ENCODE measurements at regions not wholly inside any gene's neighbourhood (a gene's known extent, or its start where the extent isn't known, plus 50 kb on each side); places are given as distances from the start of the nearest gene placed in this dataset.

DNA sequence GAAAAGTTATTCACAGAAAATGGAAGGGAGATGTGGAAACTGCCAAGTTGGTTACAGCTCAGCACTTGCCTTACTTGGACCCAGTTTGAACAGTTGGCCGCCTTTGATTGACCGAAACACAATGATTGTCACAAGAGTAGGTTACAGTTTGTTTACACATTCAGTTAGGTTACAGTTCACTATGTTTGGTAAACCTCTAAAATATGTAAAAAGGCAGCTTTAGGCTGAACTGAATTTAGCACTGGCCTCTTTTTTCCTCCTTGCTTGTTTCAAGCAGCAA, 116.2 kb downstream of the OLIG3 start:
- Histone ChIP-seq H3K27ac (no peak overlapping the region), H3K4me1 (no peaks in the 10 kb centered on the region), H3K27me3 (no peaks in the 10 kb centered on the region), H3K36me3 (replicated peaks in 1 of 2; ENCODE audit: insufficient read depth in 1 of 2, low read depth in 2 of 2) (no peaks in the 10 kb centered on the region), H3K4me3 (no peak overlapping the region), H3K9me3 (no peaks in the 10 kb centered on the region)
- ATAC-seq (no peak), DNase-seq (no peak)
- 89 to 98% methylated on average over 2 of the region's 2 CpGs for WGBS, 2 donors
- TF ChIP-seq, protein P1, sequence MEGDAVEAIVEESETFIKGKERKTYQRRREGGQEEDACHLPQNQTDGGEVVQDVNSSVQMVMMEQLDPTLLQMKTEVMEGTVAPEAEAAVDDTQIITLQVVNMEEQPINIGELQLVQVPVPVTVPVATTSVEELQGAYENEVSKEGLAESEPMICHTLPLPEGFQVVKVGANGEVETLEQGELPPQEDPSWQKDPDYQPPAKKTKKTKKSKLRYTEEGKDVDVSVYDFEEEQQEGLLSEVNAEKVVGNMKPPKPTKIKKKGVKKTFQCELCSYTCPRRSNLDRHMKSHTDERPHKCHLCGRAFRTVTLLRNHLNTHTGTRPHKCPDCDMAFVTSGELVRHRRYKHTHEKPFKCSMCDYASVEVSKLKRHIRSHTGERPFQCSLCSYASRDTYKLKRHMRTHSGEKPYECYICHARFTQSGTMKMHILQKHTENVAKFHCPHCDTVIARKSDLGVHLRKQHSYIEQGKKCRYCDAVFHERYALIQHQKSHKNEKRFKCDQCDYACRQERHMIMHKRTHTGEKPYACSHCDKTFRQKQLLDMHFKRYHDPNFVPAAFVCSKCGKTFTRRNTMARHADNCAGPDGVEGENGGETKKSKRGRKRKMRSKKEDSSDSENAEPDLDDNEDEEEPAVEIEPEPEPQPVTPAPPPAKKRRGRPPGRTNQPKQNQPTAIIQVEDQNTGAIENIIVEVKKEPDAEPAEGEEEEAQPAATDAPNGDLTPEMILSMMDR (IDR thresholded peaks at IDR 0.05) = no peak
- TF ChIP-seq POLR2A (IDR thresholded peaks at IDR 0.05) = no peak
- intact Hi-C loops (cut with DNase I) = no loop called here

DNA sequence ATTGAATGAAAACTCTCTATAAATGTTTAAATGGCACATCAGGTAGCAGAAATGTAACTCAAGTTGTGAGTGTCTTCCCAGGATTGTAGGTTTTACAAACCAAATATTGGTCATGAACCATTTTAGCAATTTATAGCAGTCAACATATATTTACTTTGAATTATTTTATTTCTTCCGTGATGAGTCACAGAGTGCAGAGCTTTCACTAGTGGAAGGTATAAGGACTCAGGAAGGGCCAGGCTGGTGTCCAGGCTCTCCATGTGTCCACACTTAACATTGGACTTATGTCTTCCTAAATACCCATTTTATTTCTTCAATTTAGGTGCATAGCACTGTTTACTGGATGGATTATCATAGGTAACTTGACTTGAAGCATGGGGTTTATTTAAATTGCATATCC, 120.9 kb downstream of the OLIG3 start:
- Histone ChIP-seq H3K4me3 (no peak overlapping the region), H3K36me3 (replicated peaks in 1 of 2; ENCODE audit: insufficient read depth in 1 of 2, low read depth in 2 of 2) (no peaks in the 10 kb centered on the region), H3K9me3 (no peaks in the 10 kb centered on the region), H3K27ac (no peak overlapping the region), H3K27me3 (no peaks in the 10 kb centered on the region), H3K4me1 (no peaks in the 10 kb centered on the region)
- no peak for ATAC-seq
- no peak for TF ChIP-seq POLR2A (IDR thresholded peaks at IDR 0.05)
- TF ChIP-seq, protein P1 (IDR thresholded peaks at IDR 0.05) = no peak
- intact Hi-C loops (cut with DNase I) = no loop called here
- WGBS, 2 donors = 92 to 100% methylated on average over 1 of the region's 1 CpG
- no peak for DNase-seq

DNA sequence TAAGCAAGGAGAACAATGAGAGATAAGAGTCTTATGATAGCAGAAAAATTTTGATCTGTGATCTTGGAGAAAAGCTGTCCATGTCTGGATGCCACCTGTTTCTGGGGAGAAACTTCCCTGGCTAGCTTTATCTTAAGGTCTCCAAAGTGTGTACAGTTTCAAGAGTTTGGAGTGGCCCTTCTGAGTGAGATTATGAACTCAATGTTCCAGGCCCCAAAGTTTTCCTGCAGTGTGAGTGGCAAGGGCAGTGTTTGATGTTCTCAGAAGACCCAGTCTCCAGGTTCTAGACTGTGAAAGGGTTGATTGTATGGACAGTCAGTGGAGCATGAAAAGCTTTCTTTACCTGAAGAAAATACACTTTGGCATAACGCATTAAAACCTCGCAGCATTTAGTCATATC, 121.7 kb downstream of the OLIG3 start:
- ATAC-seq = no peak
- 94% methylated on average over 2 of the region's 2 CpGs for WGBS, 2 donors
- no peak for DNase-seq
- TF ChIP-seq, protein P1 (IDR thresholded peaks at IDR 0.05) = no peak
- TF ChIP-seq POLR2A (IDR thresholded peaks at IDR 0.05) = no peak
- H3K4me1 ChIP-seq = no peaks in the 10 kb centered on the region
- H3K9me3 ChIP-seq = no peaks in the 10 kb centered on the region
- H3K27me3 ChIP-seq = no peaks in the 10 kb centered on the region
- H3K27ac ChIP-seq = no peak overlapping the region
- no peak overlapping the region for H3K4me3 ChIP-seq
- no peaks in the 10 kb centered on the region for H3K36me3 ChIP-seq (replicated peaks in 1 of 2; ENCODE audit: insufficient read depth in 1 of 2, low read depth in 2 of 2)
- intact Hi-C loops (cut with DNase I) = no loop called here

DNA sequence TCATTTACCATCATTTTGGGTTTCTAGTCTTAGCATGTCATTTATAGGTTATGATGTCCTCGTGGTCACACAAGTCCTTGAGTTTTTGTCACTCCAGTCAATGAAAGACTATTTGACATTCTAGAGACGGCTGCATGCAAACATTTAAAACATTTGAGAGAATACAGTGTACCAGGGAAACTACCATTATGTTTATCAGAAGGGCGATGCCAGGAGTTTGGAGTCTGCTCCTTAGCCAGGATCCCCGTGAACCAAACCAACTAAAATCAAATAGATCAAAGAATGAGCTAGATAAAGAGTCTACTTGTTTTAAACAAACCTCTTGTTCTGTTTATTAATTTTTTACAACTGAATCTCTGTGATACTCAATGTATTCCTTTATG, 122.6 kb downstream of the OLIG3 start:
- no peaks in the 10 kb centered on the region for H3K9me3 ChIP-seq
- no peak overlapping the region for H3K4me3 ChIP-seq
- TF ChIP-seq, protein P1 (IDR thresholded peaks at IDR 0.05) = no peak
- no peak for TF ChIP-seq POLR2A (IDR thresholded peaks at IDR 0.05)
- no peaks in the 10 kb centered on the region for H3K36me3 ChIP-seq (replicated peaks in 1 of 2; ENCODE audit: insufficient read depth in 1 of 2, low read depth in 2 of 2)
- intact Hi-C loops (cut with DNase I) = no loop called here
- H3K27ac ChIP-seq = no peak overlapping the region
- no peak for ATAC-seq
- WGBS, 2 donors = 69 to 77% methylated on average over 4 of the region's 4 CpGs
- no peak for DNase-seq
- no peaks in the 10 kb centered on the region for H3K27me3 ChIP-seq
- no peaks in the 10 kb centered on the region for H3K4me1 ChIP-seq

DNA sequence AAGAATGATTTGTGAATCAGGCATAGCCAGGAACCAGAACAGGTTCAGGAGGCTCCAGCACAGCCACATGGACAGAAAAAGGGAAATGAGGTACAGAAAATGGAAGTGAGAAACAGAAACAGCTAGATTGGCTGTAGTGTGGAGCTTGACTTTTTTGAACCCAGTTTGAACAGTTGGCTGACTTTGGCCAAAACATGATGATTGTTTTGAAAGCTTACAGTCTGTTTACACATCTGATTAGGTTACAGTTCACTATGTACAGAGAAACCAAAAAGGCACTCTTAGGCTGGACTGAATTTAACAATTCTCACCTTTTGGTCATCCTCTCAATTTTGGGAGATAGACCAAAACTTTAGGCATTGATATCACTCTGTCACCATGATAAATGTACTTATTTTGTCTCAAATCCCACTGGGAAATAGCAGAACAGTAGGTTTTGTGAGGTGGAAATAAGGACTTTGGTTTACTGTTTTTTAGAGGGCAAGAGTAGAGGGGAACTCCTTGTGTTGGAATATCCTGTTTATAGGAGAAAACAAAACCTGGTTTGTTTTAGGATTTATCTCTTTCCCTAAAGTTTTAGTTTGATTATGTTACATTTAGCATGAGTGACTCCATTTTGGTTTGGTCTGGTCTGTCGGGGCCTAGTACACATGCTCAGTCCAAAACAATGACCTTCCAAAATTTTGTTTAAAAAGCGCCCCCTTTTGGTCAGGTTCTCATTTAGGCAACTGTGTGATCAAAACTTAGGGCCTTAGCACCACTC, 123.1 kb downstream of the OLIG3 start:
- no peaks in the 10 kb centered on the region for H3K9me3 ChIP-seq
- TF ChIP-seq POLR2A (IDR thresholded peaks at IDR 0.05) = no peak
- TF ChIP-seq, protein P1 (IDR thresholded peaks at IDR 0.05) = no peak

More for the DNA sequence above, 123.1 kb downstream of the OLIG3 start:
- ATAC-seq = no peak
- H3K4me1 ChIP-seq = no peaks in the 10 kb centered on the region
- WGBS, 2 donors = 75 to 76% methylated on average over 2 of the region's 2 CpGs
- intact Hi-C loops (cut with DNase I) = no loop called here
- no peaks in the 10 kb centered on the region for H3K36me3 ChIP-seq (replicated peaks in 1 of 2; ENCODE audit: insufficient read depth in 1 of 2, low read depth in 2 of 2)
- no peak for DNase-seq
- H3K27ac ChIP-seq = no peak overlapping the region
- H3K27me3 ChIP-seq = no peaks in the 10 kb centered on the region
- no peak overlapping the region for H3K4me3 ChIP-seq

All from body of pancreas (tissue), 4 donors.